DND-41 (cell line): ENCODE measurements at regions not wholly inside any gene's neighbourhood (a gene's known extent, or its start where the extent isn't known, plus 50 kb on each side); places are given as distances from the start of the nearest gene placed in this dataset.

Experiments
- CTCF ChIP-seq: IDR thresholded peaks from 2 replicates; pipeline ENCODE4 v1.5.1; 2012; ENCODE audit warnings: borderline replicate concordance, low read length, moderate library complexity, mild to moderate bottlenecking; ENCODE audit not compliant: poor library complexity, severe bottlenecking; ENCODE audit errors: extremely low read depth
- EZH2 ChIP-seq: IDR thresholded peaks from 3 replicates; pipeline ENCODE4 v1.6.1; 2012; ENCODE audit warnings: borderline replicate concordance, low read depth, mild to moderate bottlenecking, moderate library complexity, low read length, inconsistent platforms; ENCODE audit not compliant: severe bottlenecking

DNA sequence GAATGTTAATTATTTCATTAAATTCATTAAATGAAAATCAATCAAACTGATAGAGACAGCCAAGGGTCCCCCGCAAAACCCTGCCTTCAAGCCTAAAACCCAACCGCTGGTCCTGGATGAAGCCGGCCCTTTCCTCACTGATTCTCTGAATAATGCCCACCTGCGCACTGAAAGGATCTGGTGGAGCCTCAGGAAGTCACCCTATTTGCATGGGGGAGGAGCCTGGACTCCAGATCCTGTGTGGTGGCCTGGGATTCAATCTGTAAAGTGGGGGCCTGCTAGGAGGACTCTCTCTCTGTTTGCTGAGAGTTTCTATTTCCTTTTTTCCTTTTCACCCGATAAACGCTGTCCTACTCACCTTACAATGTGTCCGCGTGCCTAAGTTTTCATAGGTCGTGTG is 97.9 kb upstream of the ADAMTS3 start:
- TF ChIP-seq EZH2, result no peak
- no peak for TF ChIP-seq CTCF
